HEK293 (cell line): ENCODE measurements at regions not wholly inside any gene's neighbourhood (a gene's known extent, or its start where the extent isn't known, plus 50 kb on each side); places are given as distances from the start of the nearest gene placed in this dataset.

Source experiments
- EGR2 ChIP-seq: fragments of 450-650 bp; formaldehyde crosslinking; IDR thresholded peaks from 2 replicates; pipeline ENCODE4 v1.5.1; 2016; ENCODE audit warnings: low read depth, missing biosample characterization, missing genetic modification characterization
- RBAK ChIP-seq: fragments of 450-650 bp; formaldehyde crosslinking; IDR thresholded peaks from 2 replicates; pipeline ENCODE4 v1.5.1; 2016; ENCODE audit warnings: missing biosample characterization, missing genetic modification characterization
- ZFP37 ChIP-seq: fragments of 450-650 bp; formaldehyde crosslinking; IDR thresholded peaks from 2 replicates; pipeline ENCODE4 v1.5.1; 2016; ENCODE audit warnings: missing biosample characterization, missing genetic modification characterization
- ZNF23 ChIP-seq: fragments of 450-650 bp; formaldehyde crosslinking; IDR thresholded peaks from 2 replicates; pipeline ENCODE4 v1.5.1; 2016; ENCODE audit warnings: missing biosample characterization, missing genetic modification characterization, borderline replicate concordance
- ZNF571 ChIP-seq: fragments of 450-650 bp; formaldehyde crosslinking; IDR thresholded peaks from 2 replicates; pipeline ENCODE4 v1.5.0; 2017; ENCODE audit warnings: missing biosample characterization, missing genetic modification characterization
- ZSCAN5A ChIP-seq: fragments of 450-650 bp; formaldehyde crosslinking; IDR thresholded peaks from 2 replicates; pipeline ENCODE4 v1.5.1; 2016; ENCODE audit warnings: missing biosample characterization, missing genetic modification characterization
- TF ChIP-seq, protein P1 (sequence below): fragments of 450-650 bp; formaldehyde crosslinking; IDR thresholded peaks from 2 replicates; pipeline ENCODE4 v1.5.1; 2016; ENCODE audit warnings: missing biosample characterization, missing genetic modification characterization
- TF ChIP-seq, protein P2 (sequence below): fragments of 450-650 bp; formaldehyde crosslinking; IDR thresholded peaks from 2 replicates; pipeline ENCODE4 v1.5.1; 2016; ENCODE audit warnings: missing biosample characterization, missing genetic modification characterization, low read depth

DNA sequence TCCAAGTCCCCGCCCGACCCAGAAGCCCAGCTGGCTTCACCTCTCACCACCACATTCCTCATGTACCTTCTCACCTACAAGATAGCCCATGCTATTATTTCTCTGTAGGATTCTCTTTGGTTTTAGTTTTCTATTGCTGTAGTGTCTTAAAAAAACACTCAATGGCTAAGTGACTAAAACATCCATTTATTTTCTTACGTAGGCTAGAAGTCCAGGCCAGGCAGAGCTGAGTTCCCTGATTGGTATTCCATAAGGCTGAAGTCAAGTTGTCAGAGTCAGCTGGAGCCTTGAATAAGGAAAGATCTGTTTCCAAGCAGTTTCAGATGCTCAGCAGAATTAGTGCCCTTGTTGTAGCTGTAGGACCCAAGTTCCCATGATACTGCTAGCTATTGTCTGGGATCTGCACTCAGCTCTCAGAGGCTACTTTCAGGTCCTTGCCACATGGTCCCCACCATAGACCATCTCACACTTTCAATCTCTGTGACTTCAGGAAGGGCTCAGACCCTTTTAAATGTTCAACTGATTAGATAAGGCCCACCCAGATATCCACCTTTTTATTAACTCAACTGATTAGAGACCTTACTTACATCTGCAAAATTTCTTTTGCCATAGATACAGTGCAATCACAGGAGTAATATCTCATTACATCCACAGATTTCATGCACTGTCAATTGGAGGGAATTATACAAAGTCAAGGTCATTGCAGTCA is 371.0 kb downstream of the TGFB2 start:
- no peak for TF ChIP-seq EGR2 (tag by site-specific recombination)
- no peak for TF ChIP-seq ZNF571
- TF ChIP-seq, protein P1, sequence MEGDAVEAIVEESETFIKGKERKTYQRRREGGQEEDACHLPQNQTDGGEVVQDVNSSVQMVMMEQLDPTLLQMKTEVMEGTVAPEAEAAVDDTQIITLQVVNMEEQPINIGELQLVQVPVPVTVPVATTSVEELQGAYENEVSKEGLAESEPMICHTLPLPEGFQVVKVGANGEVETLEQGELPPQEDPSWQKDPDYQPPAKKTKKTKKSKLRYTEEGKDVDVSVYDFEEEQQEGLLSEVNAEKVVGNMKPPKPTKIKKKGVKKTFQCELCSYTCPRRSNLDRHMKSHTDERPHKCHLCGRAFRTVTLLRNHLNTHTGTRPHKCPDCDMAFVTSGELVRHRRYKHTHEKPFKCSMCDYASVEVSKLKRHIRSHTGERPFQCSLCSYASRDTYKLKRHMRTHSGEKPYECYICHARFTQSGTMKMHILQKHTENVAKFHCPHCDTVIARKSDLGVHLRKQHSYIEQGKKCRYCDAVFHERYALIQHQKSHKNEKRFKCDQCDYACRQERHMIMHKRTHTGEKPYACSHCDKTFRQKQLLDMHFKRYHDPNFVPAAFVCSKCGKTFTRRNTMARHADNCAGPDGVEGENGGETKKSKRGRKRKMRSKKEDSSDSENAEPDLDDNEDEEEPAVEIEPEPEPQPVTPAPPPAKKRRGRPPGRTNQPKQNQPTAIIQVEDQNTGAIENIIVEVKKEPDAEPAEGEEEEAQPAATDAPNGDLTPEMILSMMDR (tag by site-specific recombination) = no peak
- no peak for TF ChIP-seq ZFP37 (tag by site-specific recombination)
- TF ChIP-seq ZNF23 (tag by site-specific recombination) = no peak
- no peak for TF ChIP-seq RBAK (tag by site-specific recombination)
- no peak for TF ChIP-seq ZSCAN5A (tag by site-specific recombination)
- TF ChIP-seq, protein P2, sequence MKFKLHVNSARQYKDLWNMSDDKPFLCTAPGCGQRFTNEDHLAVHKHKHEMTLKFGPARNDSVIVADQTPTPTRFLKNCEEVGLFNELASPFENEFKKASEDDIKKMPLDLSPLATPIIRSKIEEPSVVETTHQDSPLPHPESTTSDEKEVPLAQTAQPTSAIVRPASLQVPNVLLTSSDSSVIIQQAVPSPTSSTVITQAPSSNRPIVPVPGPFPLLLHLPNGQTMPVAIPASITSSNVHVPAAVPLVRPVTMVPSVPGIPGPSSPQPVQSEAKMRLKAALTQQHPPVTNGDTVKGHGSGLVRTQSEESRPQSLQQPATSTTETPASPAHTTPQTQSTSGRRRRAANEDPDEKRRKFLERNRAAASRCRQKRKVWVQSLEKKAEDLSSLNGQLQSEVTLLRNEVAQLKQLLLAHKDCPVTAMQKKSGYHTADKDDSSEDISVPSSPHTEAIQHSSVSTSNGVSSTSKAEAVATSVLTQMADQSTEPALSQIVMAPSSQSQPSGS (tag by site-specific recombination) = no peak
